Fibroblast of lung (primary cell): ENCODE measurements at regions not wholly inside any gene's neighbourhood (a gene's known extent, or its start where the extent isn't known, plus 50 kb on each side); places are given as distances from the start of the nearest gene placed in this dataset.

Experiments
- DNase-seq, 2 donors: peaks; one replicate each; pipeline versions ENCODE4 v3.0.0 to v3.0.0-alpha.2; 2010; ENCODE audit warnings: low read depth in 2 of 2
- H2AFZ ChIP-seq: 2 replicates; pipeline ENCODE4 v1.5.1; 2012; ENCODE audit warnings: low read length, control low read depth, inconsistent platforms
- H3K27ac ChIP-seq: 2 replicates; pipeline ENCODE4 v1.5.1; 2011; ENCODE audit warnings: low read length, control low read depth; ENCODE audit not compliant: insufficient read depth
- H3K27me3 ChIP-seq: 2 replicates; pipeline ENCODE4 v1.5.1; 2011; ENCODE audit warnings: mild to moderate bottlenecking, low read length; ENCODE audit not compliant: control insufficient read depth, insufficient read depth
- H3K36me3 ChIP-seq: 2 replicates; pipeline ENCODE4 v1.5.1; 2011; ENCODE audit warnings: low read length; ENCODE audit not compliant: control insufficient read depth, insufficient read depth
- H3K4me1 ChIP-seq: 2 replicates; pipeline ENCODE4 v1.5.1; 2011; ENCODE audit warnings: low read length; ENCODE audit not compliant: control insufficient read depth, insufficient read depth; ENCODE audit errors: extremely low read depth
- H3K4me2 ChIP-seq: 2 replicates; pipeline ENCODE4 v1.5.1; 2011; ENCODE audit warnings: low read length, control low read depth; ENCODE audit not compliant: insufficient read depth; ENCODE audit errors: extremely low read depth
- H3K4me3 ChIP-seq, 4 experiments: fragments of 200-600 bp in 1 of 4; sonication (generic) in 1 of 4; replicated peaks in 1 of 4; 2 replicates each; pipeline ENCODE4 v1.5.1; 2011 to 2016; ENCODE audit warnings: low read length in 4 of 4, low read depth in 3 of 4, mild to moderate bottlenecking in 3 of 4, control low read depth in 2 of 4, inconsistent platforms in 1 of 4, mixed read lengths in 1 of 4; ENCODE audit not compliant: insufficient read depth in 1 of 4; ENCODE audit errors: control extremely low read depth in 1 of 4
- H3K79me2 ChIP-seq: 2 replicates; pipeline ENCODE4 v1.5.1; 2012; ENCODE audit warnings: mild to moderate bottlenecking, low read length, inconsistent platforms; ENCODE audit not compliant: control insufficient read depth, insufficient read depth
- H3K9ac ChIP-seq: 2 replicates; pipeline ENCODE4 v1.5.1; 2011; ENCODE audit warnings: mild to moderate bottlenecking, low read length, control low read depth; ENCODE audit not compliant: insufficient read depth
- H3K9me3 ChIP-seq: 2 replicates; pipeline ENCODE4 v1.5.1; 2012; ENCODE audit warnings: low read depth, low read length; ENCODE audit not compliant: control insufficient read depth, insufficient read depth
- H4K20me1 ChIP-seq: 2 replicates; pipeline ENCODE4 v1.5.1; 2011; ENCODE audit warnings: low read length; ENCODE audit not compliant: control insufficient read depth, insufficient read depth; ENCODE audit errors: extremely low read depth
- EZH2 ChIP-seq: IDR thresholded peaks from 2 replicates; pipeline ENCODE4 v1.5.1; 2012; ENCODE audit warnings: low read length, control low read depth, mild to moderate bottlenecking; ENCODE audit errors: missing control alignments
- TF ChIP-seq, protein P1 (sequence below), 2 donors: IDR thresholded peaks in 1 of 2; conservative IDR thresholded peaks in 1 of 2; 1 replicate in 1 of 2; 2 replicates in 1 of 2; pipeline ENCODE4 v1.5.1; 2011 to 2012; ENCODE audit warnings: low read length in 2 of 2, control low read depth in 1 of 2, inconsistent platforms in 1 of 2, low read depth in 1 of 2, mild to moderate bottlenecking in 1 of 2

DNA sequence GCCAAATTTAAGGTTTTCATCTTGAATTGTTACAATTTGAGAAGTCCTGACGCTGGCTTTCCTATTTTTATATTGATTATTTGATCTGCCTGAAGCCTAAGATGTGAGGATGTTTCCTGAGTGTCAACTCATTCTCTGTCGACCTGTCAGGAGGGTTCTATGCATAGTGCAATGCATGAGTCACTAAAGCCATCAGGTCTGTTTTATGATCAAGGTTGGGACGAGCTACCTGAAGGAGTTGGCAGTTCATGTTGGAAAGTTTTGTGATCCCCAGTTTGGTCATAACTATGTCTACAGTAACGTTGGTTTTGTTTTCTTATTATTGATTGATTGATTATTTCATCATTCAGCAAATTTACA is 71.2 kb downstream of the NABP1 start:
- H3K4me1 ChIP-seq, result no peaks in the 10 kb centered on the region
- no peak overlapping the region for H3K27ac ChIP-seq
- H4K20me1 ChIP-seq, result no peaks in the 10 kb centered on the region

DNA sequence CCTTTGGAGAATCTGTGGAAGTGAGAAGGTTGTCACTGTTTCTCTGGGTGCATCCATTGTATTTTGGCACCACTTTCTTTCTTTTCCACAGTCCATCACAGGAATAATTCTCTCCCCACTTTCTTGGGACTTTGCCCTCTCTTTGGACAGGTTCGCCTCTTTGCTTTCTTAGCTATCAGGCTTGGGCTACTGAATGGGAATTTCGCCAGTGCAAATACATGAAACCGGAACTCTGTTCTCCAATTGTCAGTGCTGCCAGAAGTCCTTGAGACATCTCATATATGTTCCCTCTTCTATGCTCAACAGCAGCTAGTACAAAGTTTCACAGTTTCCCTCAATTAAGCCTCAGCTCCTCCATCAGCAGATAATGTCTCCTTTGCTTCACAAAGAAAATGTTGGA is 76.2 kb downstream of the NABP1 start:
- Histone ChIP-seq H3K4me1 (no peaks in the 10 kb centered on the region), H4K20me1 (no peaks in the 10 kb centered on the region), H3K4me2 (no peak overlapping the region), H3K9me3 (no peaks in the 10 kb centered on the region), H3K9ac (no peak overlapping the region), H3K4me3 (no peak overlapping the region), H3K27me3 (no peaks in the 10 kb centered on the region), H3K27ac (no peak overlapping the region), H2AFZ (no peak overlapping the region), H3K79me2 (no peaks in the 10 kb centered on the region), H3K36me3 (no peaks in the 10 kb centered on the region)
- DNase-seq, result no peak
- no peak for TF ChIP-seq EZH2
- TF ChIP-seq, protein P1, sequence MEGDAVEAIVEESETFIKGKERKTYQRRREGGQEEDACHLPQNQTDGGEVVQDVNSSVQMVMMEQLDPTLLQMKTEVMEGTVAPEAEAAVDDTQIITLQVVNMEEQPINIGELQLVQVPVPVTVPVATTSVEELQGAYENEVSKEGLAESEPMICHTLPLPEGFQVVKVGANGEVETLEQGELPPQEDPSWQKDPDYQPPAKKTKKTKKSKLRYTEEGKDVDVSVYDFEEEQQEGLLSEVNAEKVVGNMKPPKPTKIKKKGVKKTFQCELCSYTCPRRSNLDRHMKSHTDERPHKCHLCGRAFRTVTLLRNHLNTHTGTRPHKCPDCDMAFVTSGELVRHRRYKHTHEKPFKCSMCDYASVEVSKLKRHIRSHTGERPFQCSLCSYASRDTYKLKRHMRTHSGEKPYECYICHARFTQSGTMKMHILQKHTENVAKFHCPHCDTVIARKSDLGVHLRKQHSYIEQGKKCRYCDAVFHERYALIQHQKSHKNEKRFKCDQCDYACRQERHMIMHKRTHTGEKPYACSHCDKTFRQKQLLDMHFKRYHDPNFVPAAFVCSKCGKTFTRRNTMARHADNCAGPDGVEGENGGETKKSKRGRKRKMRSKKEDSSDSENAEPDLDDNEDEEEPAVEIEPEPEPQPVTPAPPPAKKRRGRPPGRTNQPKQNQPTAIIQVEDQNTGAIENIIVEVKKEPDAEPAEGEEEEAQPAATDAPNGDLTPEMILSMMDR (conservative IDR thresholded peaks at IDR 0.05 in 1 of 2, IDR thresholded peaks at IDR 0.05 in 1 of 2; ENCODE audit: low read depth in 1 of 2, low read length in 2 of 2), result no peak

More for the DNA sequence above, 71.2 kb downstream of the NABP1 start:
- Histone ChIP-seq H3K4me2 (no peak overlapping the region), H3K9ac (no peak overlapping the region), H3K27me3 (no peaks in the 10 kb centered on the region), H3K36me3 (no peaks in the 10 kb centered on the region), H3K79me2 (no peaks in the 10 kb centered on the region), H2AFZ (no peak overlapping the region), H3K9me3 (no peaks in the 10 kb centered on the region), H3K4me3 (no peak overlapping the region)
- DNase-seq, result no peak
- TF ChIP-seq, protein P1 (conservative IDR thresholded peaks at IDR 0.05 in 1 of 2, IDR thresholded peaks at IDR 0.05 in 1 of 2; ENCODE audit: low read depth in 1 of 2, low read length in 2 of 2), result no peak
- TF ChIP-seq EZH2, result no peak

DNA sequence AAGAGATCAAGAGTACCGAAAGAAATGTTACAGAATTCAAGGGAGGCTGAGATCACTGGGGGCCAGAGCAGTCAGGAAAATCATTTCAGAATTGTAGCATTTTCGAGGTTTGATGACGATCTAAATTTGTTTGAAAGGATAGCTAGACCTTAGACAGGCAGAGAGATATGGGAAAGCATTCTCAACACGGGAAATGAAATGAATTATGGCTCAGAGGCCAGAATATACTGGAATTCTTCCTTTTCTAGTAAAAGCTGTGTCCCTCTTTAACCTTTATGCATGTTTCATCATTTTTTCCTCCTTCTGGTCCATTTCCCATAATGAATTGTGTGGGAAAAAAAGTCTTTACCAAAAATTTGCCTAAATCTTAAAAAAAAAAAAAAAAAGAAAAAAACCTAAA is 78.8 kb downstream of the NABP1 start:
- no peak for TF ChIP-seq EZH2
- TF ChIP-seq, protein P1 (conservative IDR thresholded peaks at IDR 0.05 in 1 of 2, IDR thresholded peaks at IDR 0.05 in 1 of 2; ENCODE audit: low read depth in 1 of 2, low read length in 2 of 2), result no peak
- peak; percentile 12 to 15 for DNase-seq
- Histone ChIP-seq H3K4me3 (no peak overlapping the region), H3K9me3 (no peaks in the 10 kb centered on the region), H3K27ac (no peak overlapping the region), H3K36me3 (no peaks in the 10 kb centered on the region), H3K4me1 (no peaks in the 10 kb centered on the region), H3K4me2 (no peak overlapping the region), H3K79me2 (no peaks in the 10 kb centered on the region), H4K20me1 (no peaks in the 10 kb centered on the region), H3K9ac (no peak overlapping the region), H2AFZ (no peak overlapping the region), H3K27me3 (no peaks in the 10 kb centered on the region)
